ENCODE measurements at regions not wholly inside any gene's neighbourhood (a gene's known extent, or its start where the extent isn't known, plus 50 kb on each side); places are given as distances from the start of the nearest gene placed in this dataset.

DNA sequence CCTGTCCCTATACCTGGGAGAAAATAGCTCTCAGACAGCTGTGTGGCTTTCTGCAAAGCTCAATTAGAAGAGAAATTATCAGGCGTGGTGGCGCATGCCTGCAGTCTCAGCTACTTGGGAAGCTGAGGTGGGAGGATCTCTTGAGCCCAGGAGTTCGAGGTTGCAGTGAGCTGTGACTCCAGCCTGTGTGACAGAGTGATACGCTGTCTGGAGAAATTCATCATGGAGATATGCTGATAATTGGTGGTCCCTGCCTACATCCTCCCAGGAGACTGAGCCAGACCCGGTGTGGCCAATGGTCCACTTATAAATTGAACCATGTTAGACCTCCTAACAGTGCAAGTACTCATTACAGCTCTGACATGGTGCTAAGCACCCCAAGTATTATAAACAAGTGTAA is 58.7 kb upstream of the ZNF599 start:
- Histone ChIP-seq H3K79me2 (ENCODE audit: insufficient read depth, low read length) (no peaks in the 10 kb centered on the region), H3K36me3 (ENCODE audit: control insufficient read depth in 1 of 2, insufficient read depth in 2 of 2, low read length in 2 of 2) (no peaks in the 10 kb centered on the region), H3K4me2 (ENCODE audit: low read length) (no peak overlapping the region), H3K4me3 (replicated peaks in 1 of 2; ENCODE audit: low read depth in 1 of 2, low read length in 2 of 2) (no peak overlapping the region), H2AFZ (ENCODE audit: low read depth, low read length, poor library complexity, severe bottlenecking) (no peak overlapping the region), H3K27me3 (ENCODE audit: insufficient read depth, low read length) (peaks cover 16% of the 10 kb centered on the region), H3K9me3 (ENCODE audit: control insufficient read depth in 1 of 2, insufficient read depth in 1 of 2, low read depth in 1 of 2, low read length in 2 of 2) (no peaks in the 10 kb centered on the region), H3K4me1 (ENCODE audit: control insufficient read depth in 1 of 2, insufficient read depth in 2 of 2, low read length in 2 of 2) (no peaks in the 10 kb centered on the region), H3K27ac (ENCODE audit: low read depth, low read length) (no peak overlapping the region), H4K20me1 (ENCODE audit: insufficient read depth) (no peaks in the 10 kb centered on the region), H3K9ac (ENCODE audit: low read length) (no peak overlapping the region), H3K9me2 (ENCODE audit: insufficient read depth) (no peaks in the 10 kb centered on the region)
- ChIA-PET POLR2A (no interaction called here), RAD21 (ENCODE audit: low non-redundant PET in 1 of 2, low total read pairs in 2 of 2, uncharacterized antibody in 2 of 2, unreplicated experiment in 2 of 2) (no interaction called here), CTCF (no interaction called here)
- DNase-seq (ENCODE audit: low read depth, low spot score) (no peak), ATAC-seq (no peak)
- intact Hi-C loops (cut with micrococcal nuclease) = no loop called here
- TF ChIP-seq, protein P1, sequence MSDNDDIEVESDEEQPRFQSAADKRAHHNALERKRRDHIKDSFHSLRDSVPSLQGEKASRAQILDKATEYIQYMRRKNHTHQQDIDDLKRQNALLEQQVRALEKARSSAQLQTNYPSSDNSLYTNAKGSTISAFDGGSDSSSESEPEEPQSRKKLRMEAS (IDR thresholded peaks at IDR 0.05) = no peak
- TF ChIP-seq CEBPB (IDR thresholded peaks at IDR 0.05; ENCODE audit: low read depth) (no peak), JUND (IDR thresholded peaks at IDR 0.05) (no peak), SP1 (IDR thresholded peaks at IDR 0.05; ENCODE audit: low read depth) (no peak), FOSL1 (IDR thresholded peaks at IDR 0.05; ENCODE audit: low read depth) (no peak), ZFX (IDR thresholded peaks at IDR 0.05) (no peak), YY1 (IDR thresholded peaks at IDR 0.05; ENCODE audit: extremely low read depth, insufficient replicate concordance, low read depth, low read length) (no peak), POLR2A (IDR thresholded peaks at IDR 0.05; ENCODE audit: borderline replicate concordance, extremely low read depth, insufficient read depth, insufficient read length) (no peak), ZNF274 (IDR thresholded peaks at IDR 0.05; ENCODE audit: low read depth, low read length) (no peak), SRF (IDR thresholded peaks at IDR 0.05; ENCODE audit: low read depth) (no peak), CBX3 (IDR thresholded peaks at IDR 0.05; ENCODE audit: low read depth) (no peak), EZH2phosphoT487 (IDR thresholded peaks at IDR 0.05; ENCODE audit: borderline replicate concordance) (no peak), SIN3A (IDR thresholded peaks at IDR 0.05; ENCODE audit: low read depth) (no peak), EZH2 (IDR thresholded peaks at IDR 0.05) (no peak), EGR1 (IDR thresholded peaks at IDR 0.05; ENCODE audit: low read depth) (no peak), TCF7L2 (IDR thresholded peaks at IDR 0.05; ENCODE audit: borderline replicate concordance, extremely low read depth, insufficient read depth, insufficient read length) (no peak), RAD21 (IDR thresholded peaks at IDR 0.05; ENCODE audit: low read depth) (no peak)
- TF ChIP-seq, protein P2, sequence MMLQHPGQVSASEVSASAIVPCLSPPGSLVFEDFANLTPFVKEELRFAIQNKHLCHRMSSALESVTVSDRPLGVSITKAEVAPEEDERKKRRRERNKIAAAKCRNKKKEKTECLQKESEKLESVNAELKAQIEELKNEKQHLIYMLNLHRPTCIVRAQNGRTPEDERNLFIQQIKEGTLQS (IDR thresholded peaks at IDR 0.05) = no peak
- TF ChIP-seq, protein P3, sequence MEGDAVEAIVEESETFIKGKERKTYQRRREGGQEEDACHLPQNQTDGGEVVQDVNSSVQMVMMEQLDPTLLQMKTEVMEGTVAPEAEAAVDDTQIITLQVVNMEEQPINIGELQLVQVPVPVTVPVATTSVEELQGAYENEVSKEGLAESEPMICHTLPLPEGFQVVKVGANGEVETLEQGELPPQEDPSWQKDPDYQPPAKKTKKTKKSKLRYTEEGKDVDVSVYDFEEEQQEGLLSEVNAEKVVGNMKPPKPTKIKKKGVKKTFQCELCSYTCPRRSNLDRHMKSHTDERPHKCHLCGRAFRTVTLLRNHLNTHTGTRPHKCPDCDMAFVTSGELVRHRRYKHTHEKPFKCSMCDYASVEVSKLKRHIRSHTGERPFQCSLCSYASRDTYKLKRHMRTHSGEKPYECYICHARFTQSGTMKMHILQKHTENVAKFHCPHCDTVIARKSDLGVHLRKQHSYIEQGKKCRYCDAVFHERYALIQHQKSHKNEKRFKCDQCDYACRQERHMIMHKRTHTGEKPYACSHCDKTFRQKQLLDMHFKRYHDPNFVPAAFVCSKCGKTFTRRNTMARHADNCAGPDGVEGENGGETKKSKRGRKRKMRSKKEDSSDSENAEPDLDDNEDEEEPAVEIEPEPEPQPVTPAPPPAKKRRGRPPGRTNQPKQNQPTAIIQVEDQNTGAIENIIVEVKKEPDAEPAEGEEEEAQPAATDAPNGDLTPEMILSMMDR (IDR thresholded peaks at IDR 0.05 in 2 of 3, conservative IDR thresholded peaks at IDR 0.05 in 1 of 3; ENCODE audit: borderline replicate concordance in 1 of 3, insufficient read depth in 1 of 3, low read depth in 2 of 3, low read length in 2 of 3) = no peak
- TF ChIP-seq, protein P4, sequence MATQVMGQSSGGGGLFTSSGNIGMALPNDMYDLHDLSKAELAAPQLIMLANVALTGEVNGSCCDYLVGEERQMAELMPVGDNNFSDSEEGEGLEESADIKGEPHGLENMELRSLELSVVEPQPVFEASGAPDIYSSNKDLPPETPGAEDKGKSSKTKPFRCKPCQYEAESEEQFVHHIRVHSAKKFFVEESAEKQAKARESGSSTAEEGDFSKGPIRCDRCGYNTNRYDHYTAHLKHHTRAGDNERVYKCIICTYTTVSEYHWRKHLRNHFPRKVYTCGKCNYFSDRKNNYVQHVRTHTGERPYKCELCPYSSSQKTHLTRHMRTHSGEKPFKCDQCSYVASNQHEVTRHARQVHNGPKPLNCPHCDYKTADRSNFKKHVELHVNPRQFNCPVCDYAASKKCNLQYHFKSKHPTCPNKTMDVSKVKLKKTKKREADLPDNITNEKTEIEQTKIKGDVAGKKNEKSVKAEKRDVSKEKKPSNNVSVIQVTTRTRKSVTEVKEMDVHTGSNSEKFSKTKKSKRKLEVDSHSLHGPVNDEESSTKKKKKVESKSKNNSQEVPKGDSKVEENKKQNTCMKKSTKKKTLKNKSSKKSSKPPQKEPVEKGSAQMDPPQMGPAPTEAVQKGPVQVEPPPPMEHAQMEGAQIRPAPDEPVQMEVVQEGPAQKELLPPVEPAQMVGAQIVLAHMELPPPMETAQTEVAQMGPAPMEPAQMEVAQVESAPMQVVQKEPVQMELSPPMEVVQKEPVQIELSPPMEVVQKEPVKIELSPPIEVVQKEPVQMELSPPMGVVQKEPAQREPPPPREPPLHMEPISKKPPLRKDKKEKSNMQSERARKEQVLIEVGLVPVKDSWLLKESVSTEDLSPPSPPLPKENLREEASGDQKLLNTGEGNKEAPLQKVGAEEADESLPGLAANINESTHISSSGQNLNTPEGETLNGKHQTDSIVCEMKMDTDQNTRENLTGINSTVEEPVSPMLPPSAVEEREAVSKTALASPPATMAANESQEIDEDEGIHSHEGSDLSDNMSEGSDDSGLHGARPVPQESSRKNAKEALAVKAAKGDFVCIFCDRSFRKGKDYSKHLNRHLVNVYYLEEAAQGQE (IDR thresholded peaks at IDR 0.05; ENCODE audit: low read depth) = no peak
- no TSS peak for BruUV-seq (replicated peaks)
